MCF 10A (cell line): ENCODE measurements at regions not wholly inside any gene's neighbourhood (a gene's known extent, or its start where the extent isn't known, plus 50 kb on each side); places are given as distances from the start of the nearest gene placed in this dataset.

Experiments used
- BruUV-seq: library from RNA; stranded (reverse); fragments of 400-500 nt; replicated peaks from 2 replicates; lab custom pipeline; 2021; lab: Mats Ljungman, UMichigan
- CTCF ChIA-PET: fragments of 300-600 bp; sonication (Branson Sonifier 250); formaldehyde crosslinking; extraction: SDS; loops from one replicate; lab custom pipeline; 2021; ENCODE audit warnings: antibody characterized with exemption, inconsistent platforms; lab: Yijun Ruan, JAX
- POLR2A ChIA-PET: fragments of 300-600, 350-650 bp; sonication (Branson Sonifier 250); formaldehyde crosslinking; extraction: SDS; loops from one replicate; lab custom pipeline; 2020; ENCODE audit warnings: antibody characterized with exemption, inconsistent platforms; lab: Yijun Ruan, JAX
- DNase-seq: peaks from one replicate; pipeline ENCODE4 v3.0.0-alpha.2; 2018; ENCODE audit not compliant: unreplicated experiment
- H3K27ac Mint-ChIP-seq: one replicate; pipeline ENCODE4 v1.8.0; 2022; ENCODE audit warnings: mild to moderate bottlenecking, low read depth, mixed read lengths; ENCODE audit not compliant: unreplicated experiment
- H3K27me3 Mint-ChIP-seq: one replicate; pipeline ENCODE4 v1.8.0; 2022; ENCODE audit warnings: mixed read lengths; ENCODE audit not compliant: insufficient read depth, unreplicated experiment
- H3K36me3 Mint-ChIP-seq: one replicate; pipeline ENCODE4 v1.8.0; 2022; ENCODE audit warnings: mild to moderate bottlenecking, moderate library complexity, mixed read lengths; ENCODE audit not compliant: insufficient read depth, unreplicated experiment
- H3K4me1 Mint-ChIP-seq: one replicate; pipeline ENCODE4 v1.8.0; 2022; ENCODE audit warnings: mixed read lengths; ENCODE audit not compliant: insufficient read depth, unreplicated experiment
- H3K4me3 Mint-ChIP-seq: one replicate; pipeline ENCODE4 v1.8.0; 2022; ENCODE audit warnings: mild to moderate bottlenecking, moderate library complexity, mixed read lengths; ENCODE audit not compliant: unreplicated experiment
- H3K9me3 Mint-ChIP-seq: one replicate; pipeline ENCODE4 v1.8.0; 2022; ENCODE audit warnings: mixed read lengths; ENCODE audit not compliant: unreplicated experiment
- intact Hi-C: fragments of 100-400 bp; cut with micrococcal nuclease; formaldehyde crosslinking; loops from 2 replicates; pipeline ENCODE4 v1.14.1; 2022
- TF ChIP-seq, protein P1 (sequence below): fragments of 200-600 bp; IDR thresholded peaks from one replicate; pipeline ENCODE4 v1.8.0; 2022; ENCODE audit warnings: antibody characterized with exemption, mild to moderate bottlenecking; ENCODE audit not compliant: unreplicated experiment

DNA sequence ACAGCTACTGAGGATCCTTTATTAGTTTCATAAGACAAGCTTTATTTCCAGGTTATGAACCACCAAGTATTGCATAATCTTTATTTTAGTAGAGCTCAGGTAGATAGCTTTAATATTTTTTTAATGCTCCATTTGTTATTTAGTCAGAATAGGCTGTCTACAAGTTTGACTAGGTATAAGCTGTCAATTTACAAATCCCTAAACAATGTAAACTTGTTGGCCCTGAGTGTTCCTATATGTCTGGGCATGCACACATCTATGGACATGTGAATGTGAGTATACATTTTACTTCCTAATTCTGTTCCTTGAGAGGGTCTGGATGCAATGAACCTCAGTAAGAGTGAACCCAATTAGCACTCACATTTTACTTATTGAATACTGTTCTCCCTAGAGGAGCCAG is 722.2 kb upstream of the PTPRD start:
- TF ChIP-seq, protein P1, sequence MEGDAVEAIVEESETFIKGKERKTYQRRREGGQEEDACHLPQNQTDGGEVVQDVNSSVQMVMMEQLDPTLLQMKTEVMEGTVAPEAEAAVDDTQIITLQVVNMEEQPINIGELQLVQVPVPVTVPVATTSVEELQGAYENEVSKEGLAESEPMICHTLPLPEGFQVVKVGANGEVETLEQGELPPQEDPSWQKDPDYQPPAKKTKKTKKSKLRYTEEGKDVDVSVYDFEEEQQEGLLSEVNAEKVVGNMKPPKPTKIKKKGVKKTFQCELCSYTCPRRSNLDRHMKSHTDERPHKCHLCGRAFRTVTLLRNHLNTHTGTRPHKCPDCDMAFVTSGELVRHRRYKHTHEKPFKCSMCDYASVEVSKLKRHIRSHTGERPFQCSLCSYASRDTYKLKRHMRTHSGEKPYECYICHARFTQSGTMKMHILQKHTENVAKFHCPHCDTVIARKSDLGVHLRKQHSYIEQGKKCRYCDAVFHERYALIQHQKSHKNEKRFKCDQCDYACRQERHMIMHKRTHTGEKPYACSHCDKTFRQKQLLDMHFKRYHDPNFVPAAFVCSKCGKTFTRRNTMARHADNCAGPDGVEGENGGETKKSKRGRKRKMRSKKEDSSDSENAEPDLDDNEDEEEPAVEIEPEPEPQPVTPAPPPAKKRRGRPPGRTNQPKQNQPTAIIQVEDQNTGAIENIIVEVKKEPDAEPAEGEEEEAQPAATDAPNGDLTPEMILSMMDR = no peak
- no peaks in the 10 kb centered on the region for H3K4me1 Mint-ChIP-seq
- DNase-seq = no peak
- no peak overlapping the region for H3K4me3 Mint-ChIP-seq
- POLR2A ChIA-PET = no interaction called here
- no TSS peak for BruUV-seq
- no peak overlapping the region for H3K27ac Mint-ChIP-seq
- H3K36me3 Mint-ChIP-seq = no peaks in the 10 kb centered on the region
- CTCF ChIA-PET = interaction anchor here (0.6 to 0.7 kb wide), 3 partner anchors 13 to 1076 kb away, joined by 3 to 4 read pairs (median 4); no protein-coding TSS in a partner anchor
- H3K9me3 Mint-ChIP-seq = no peaks in the 10 kb centered on the region
- intact Hi-C loops = no loop called here
- no peaks in the 10 kb centered on the region for H3K27me3 Mint-ChIP-seq

DNA sequence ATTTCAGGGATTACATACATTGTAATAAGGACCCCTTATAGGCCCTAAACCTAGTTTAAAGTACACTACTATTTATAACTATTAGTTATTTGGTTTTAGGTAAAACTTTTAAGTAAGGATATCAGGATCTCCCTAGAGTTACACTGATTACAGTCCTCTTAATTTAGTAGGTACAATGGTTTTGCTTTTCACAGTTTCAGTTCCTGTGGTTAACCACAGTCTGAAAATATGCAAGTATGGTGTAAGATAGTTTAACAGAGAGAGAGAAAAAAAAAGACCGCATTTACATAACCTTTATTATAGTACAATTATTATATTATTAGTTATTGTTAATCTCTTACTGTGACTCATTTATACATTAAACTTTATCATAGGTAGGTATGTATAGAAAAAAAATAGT is 725.3 kb upstream of the PTPRD start:
- no peak for DNase-seq

DNA sequence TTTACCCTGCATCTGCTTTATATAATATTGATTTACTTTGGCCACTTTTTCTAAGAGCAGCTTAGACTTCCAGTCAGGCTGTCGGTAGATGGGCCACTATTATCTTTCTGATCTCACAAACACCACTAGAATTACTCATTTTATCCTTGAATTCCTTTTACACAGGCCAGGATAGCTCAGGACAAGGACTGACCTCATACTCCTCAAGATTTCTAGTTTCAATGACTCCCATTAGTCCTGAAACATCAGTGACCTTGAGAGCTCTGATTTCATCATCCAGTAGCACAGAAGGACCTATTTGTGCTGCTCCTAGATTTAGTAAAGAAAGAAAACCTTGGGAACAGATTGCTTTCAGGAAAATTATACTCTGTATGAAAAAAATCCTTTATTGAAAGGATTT is 727.9 kb upstream of the PTPRD start:
- H3K36me3 Mint-ChIP-seq = no peaks in the 10 kb centered on the region
- no peak overlapping the region for H3K4me3 Mint-ChIP-seq
- no peaks in the 10 kb centered on the region for H3K27me3 Mint-ChIP-seq
- TF ChIP-seq, protein P1 = no peak
- ChIA-PET CTCF (no interaction called here), POLR2A (no interaction called here)
- intact Hi-C loops = no loop called here
- no peaks in the 10 kb centered on the region for H3K4me1 Mint-ChIP-seq
- no TSS peak for BruUV-seq
- no peak for DNase-seq
- H3K9me3 Mint-ChIP-seq = no peaks in the 10 kb centered on the region
- H3K27ac Mint-ChIP-seq = no peak overlapping the region

More for the DNA sequence above, 725.3 kb upstream of the PTPRD start:
- intact Hi-C loops = no loop called here
- Mint-ChIP-seq H3K9me3 (no peaks in the 10 kb centered on the region), H3K4me3 (no peak overlapping the region), H3K27ac (no peak overlapping the region), H3K27me3 (no peaks in the 10 kb centered on the region), H3K36me3 (no peaks in the 10 kb centered on the region), H3K4me1 (no peaks in the 10 kb centered on the region)
- ChIA-PET POLR2A (no interaction called here), CTCF (interaction anchor here (1.0 kb wide), 1 partner anchor 18 kb away, joined by 8 read pairs; no protein-coding TSS in a partner anchor)
- TF ChIP-seq, protein P1 = no peak
- BruUV-seq = no TSS peak

DNA sequence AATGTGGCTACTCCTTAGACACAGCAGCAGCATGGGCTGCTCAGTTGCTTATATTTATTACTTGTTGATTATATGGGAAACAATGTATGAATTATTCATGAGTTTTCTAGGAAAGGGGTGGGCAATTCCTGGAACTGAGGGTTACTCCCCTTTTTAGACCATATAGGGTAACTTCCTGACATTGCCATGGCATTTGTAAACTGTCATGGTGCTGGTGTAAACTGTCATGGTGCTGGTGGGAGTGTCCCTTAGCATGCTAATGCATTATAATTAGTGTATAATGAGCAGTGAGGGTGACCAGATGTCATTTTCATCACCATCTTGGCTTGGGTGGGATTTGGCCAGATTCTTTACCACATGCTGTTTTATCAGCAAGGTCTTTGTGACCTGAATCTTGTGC is 734.6 kb upstream of the PTPRD start:
- intact Hi-C loops = no loop called here
- DNase-seq = no peak
- no peak overlapping the region for H3K4me3 Mint-ChIP-seq
- POLR2A ChIA-PET = no interaction called here
- CTCF ChIA-PET = interaction anchor here (0.6 to 0.7 kb wide), 2 partner anchors 21 to 211 kb away, joined by 3 read pairs; no protein-coding TSS in a partner anchor
- H3K9me3 Mint-ChIP-seq = no peaks in the 10 kb centered on the region
- H3K4me1 Mint-ChIP-seq = no peaks in the 10 kb centered on the region
- TF ChIP-seq, protein P1 = no peak
- H3K27me3 Mint-ChIP-seq = peaks cover 6% of the 10 kb centered on the region
- H3K27ac Mint-ChIP-seq = no peak overlapping the region
- H3K36me3 Mint-ChIP-seq = no peaks in the 10 kb centered on the region
- no TSS peak for BruUV-seq
